Mesenchymal stem cell (in vitro differentiated cells and primary cell): ENCODE measurements at regions not wholly inside any gene's neighbourhood (a gene's known extent, or its start where the extent isn't known, plus 50 kb on each side); places are given as distances from the start of the nearest gene placed in this dataset.

Source experiments
- DNase-seq: peaks from one replicate; pipeline ENCODE4 v3.0.0-alpha.2; 2013
- H2AFZ ChIP-seq: one replicate; pipeline ENCODE4 v1.6.1; 2013; ENCODE audit warnings: low read depth, mild to moderate bottlenecking, control low read depth, inconsistent platforms, low read length, moderate library complexity
- H2AK5ac ChIP-seq: 2 replicates; pipeline ENCODE4 v1.6.1; 2013; ENCODE audit warnings: low read length, moderate library complexity, mild to moderate bottlenecking, inconsistent platforms; ENCODE audit not compliant: severe bottlenecking
- H2BK120ac ChIP-seq: one replicate; pipeline ENCODE4 v1.6.1; 2013; ENCODE audit warnings: low read depth, mild to moderate bottlenecking, inconsistent platforms, low read length, moderate library complexity
- H2BK12ac ChIP-seq, 2 experiments: one replicate each; pipeline ENCODE4 v1.6.1; 2013; ENCODE audit warnings: inconsistent platforms in 2 of 2, low read length in 2 of 2, mild to moderate bottlenecking in 2 of 2, moderate library complexity in 2 of 2, control low read depth in 1 of 2
- H2BK15ac ChIP-seq: one replicate; pipeline ENCODE4 v1.6.1; 2013; ENCODE audit warnings: mild to moderate bottlenecking, low read depth, inconsistent platforms; ENCODE audit not compliant: poor library complexity, severe bottlenecking
- H2BK5ac ChIP-seq: 2 replicates; pipeline ENCODE4 v1.6.1; 2013; ENCODE audit warnings: low read depth, mild to moderate bottlenecking, low read length, control low read depth, inconsistent platforms; ENCODE audit not compliant: poor library complexity, severe bottlenecking
- H3K14ac ChIP-seq, 2 experiments: one replicate each; pipeline ENCODE4 v1.6.1; 2013; ENCODE audit warnings: inconsistent platforms in 2 of 2, low read length in 2 of 2, control low read depth in 1 of 2, mild to moderate bottlenecking in 1 of 2, moderate library complexity in 1 of 2
- H3K18ac ChIP-seq, 2 experiments: one replicate each; pipeline ENCODE4 v1.6.1; 2013; ENCODE audit warnings: inconsistent platforms in 2 of 2, low read length in 2 of 2, control low read depth in 1 of 2, low read depth in 1 of 2, mild to moderate bottlenecking in 1 of 2
- H3K23ac ChIP-seq, 2 experiments: one replicate each; pipeline ENCODE4 v1.6.1; 2013; ENCODE audit warnings: inconsistent platforms in 2 of 2, low read length in 2 of 2, mild to moderate bottlenecking in 2 of 2, moderate library complexity in 2 of 2, control low read depth in 1 of 2
- H3K27ac ChIP-seq: 2 replicates; pipeline ENCODE4 v1.5.1; 2013; ENCODE audit warnings: mild to moderate bottlenecking, moderate library complexity, low read length, control low read depth, inconsistent platforms; ENCODE audit not compliant: poor library complexity, severe bottlenecking
- H3K27me3 ChIP-seq, 2 experiments: 2 replicates each; pipeline versions ENCODE4 v1.6.1 to v1.7.0; 2013; ENCODE audit warnings: low read length in 2 of 2, mild to moderate bottlenecking in 2 of 2, moderate library complexity in 2 of 2, control low read depth in 1 of 2, inconsistent platforms in 1 of 2; ENCODE audit not compliant: control insufficient read depth in 1 of 2, insufficient read depth in 1 of 2
- H3K36me3 ChIP-seq, 2 experiments: 2 replicates each; pipeline versions ENCODE4 v1.6.1 to v1.7.0; 2013; ENCODE audit warnings: low read length in 2 of 2, control low read depth in 1 of 2, inconsistent platforms in 1 of 2, low read depth in 1 of 2, mild to moderate bottlenecking in 1 of 2; ENCODE audit not compliant: insufficient read depth in 2 of 2, control insufficient read depth in 1 of 2
- H3K4ac ChIP-seq, 2 experiments: one replicate each; pipeline ENCODE4 v1.6.1; 2013; ENCODE audit warnings: inconsistent platforms in 2 of 2, low read length in 2 of 2, mild to moderate bottlenecking in 2 of 2, moderate library complexity in 2 of 2, control low read depth in 1 of 2, low read depth in 1 of 2
- H3K4me1 ChIP-seq: 2 replicates; pipeline ENCODE4 v1.6.1; 2013; ENCODE audit warnings: low read depth, low read length, control low read depth; ENCODE audit not compliant: control insufficient read depth, insufficient read depth
- H3K4me2 ChIP-seq: 2 replicates; pipeline ENCODE4 v1.6.1; 2013; ENCODE audit warnings: low read length, mild to moderate bottlenecking, inconsistent platforms; ENCODE audit not compliant: poor library complexity, severe bottlenecking
- H3K4me3 ChIP-seq, 2 experiments: 2 replicates each; pipeline versions ENCODE4 v1.5.1 to v1.7.0; 2013; ENCODE audit warnings: low read length in 2 of 2, mild to moderate bottlenecking in 2 of 2, control low read depth in 1 of 2, low read depth in 1 of 2; ENCODE audit not compliant: insufficient read depth in 1 of 2
- H3K79me1 ChIP-seq: replicated peaks from 2 replicates; pipeline ENCODE4 v1.6.1; 2013; ENCODE audit warnings: mild to moderate bottlenecking, control low read depth, low read length, inconsistent platforms; ENCODE audit not compliant: poor library complexity, severe bottlenecking
- H3K9ac ChIP-seq: 2 replicates; pipeline ENCODE4 v1.7.0; 2013; ENCODE audit warnings: mild to moderate bottlenecking, low read length, moderate library complexity
- H3K9me3 ChIP-seq: 2 replicates; pipeline ENCODE4 v1.7.0; 2013; ENCODE audit warnings: mild to moderate bottlenecking, low read length; ENCODE audit not compliant: control insufficient read depth
- H4K8ac ChIP-seq: one replicate; pipeline ENCODE4 v1.6.1; 2013; ENCODE audit warnings: inconsistent platforms, mild to moderate bottlenecking, low read length, moderate library complexity
- H4K91ac ChIP-seq: one replicate; pipeline ENCODE4 v1.6.1; 2013; ENCODE audit warnings: mild to moderate bottlenecking, low read length, inconsistent platforms
- WGBS: methylation state at CpG from one replicate; pipeline ENCODE4 v1.1.7; 2013; ENCODE audit warnings: mixed read lengths; 5-methylcytosine and 5-hydroxymethylcytosine counted together

DNA sequence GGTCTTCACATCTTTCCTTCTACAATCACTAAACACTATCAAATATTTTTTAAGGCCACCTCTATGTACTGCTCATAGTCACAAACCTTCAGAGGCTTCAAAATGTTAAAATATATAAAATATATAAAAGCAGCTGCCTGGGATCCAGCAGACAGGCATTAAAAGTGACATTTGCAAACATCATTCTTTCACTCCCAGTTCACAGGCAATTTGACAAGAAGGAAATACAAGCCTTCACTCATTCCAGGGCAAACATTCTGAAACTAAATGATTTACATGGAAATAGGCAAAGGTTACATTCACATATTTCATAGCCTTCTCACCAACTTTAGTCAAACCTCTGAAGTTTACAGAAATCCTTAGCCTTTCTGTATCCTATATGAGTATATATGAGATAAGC is 266.3 kb downstream of the TBL1XR1 start:
- no peak overlapping the region for H4K91ac ChIP-seq
- no peak overlapping the region for H3K18ac ChIP-seq
- no peak overlapping the region for H3K4me3 ChIP-seq
- H3K4ac ChIP-seq = no peak overlapping the region
- H3K27ac ChIP-seq = no peak overlapping the region
- no peak overlapping the region for H3K23ac ChIP-seq
- H2BK12ac ChIP-seq = no peak overlapping the region
- H3K36me3 ChIP-seq = no peaks in the 10 kb centered on the region
- no peaks in the 10 kb centered on the region for H3K4me1 ChIP-seq
- DNase-seq = no peak
- no peaks in the 10 kb centered on the region for H3K79me1 ChIP-seq
- H2BK15ac ChIP-seq = no peak overlapping the region
- no peak overlapping the region for H3K9ac ChIP-seq
- H4K8ac ChIP-seq = no peak overlapping the region
- H3K14ac ChIP-seq = no peak overlapping the region
- H2AFZ ChIP-seq = no peak overlapping the region
- no peak overlapping the region for H2AK5ac ChIP-seq
- no peaks in the 10 kb centered on the region for H3K9me3 ChIP-seq
- H2BK5ac ChIP-seq = no peak overlapping the region
- no peak overlapping the region for H2BK120ac ChIP-seq
- no peak overlapping the region for H3K4me2 ChIP-seq
- no peaks in the 10 kb centered on the region for H3K27me3 ChIP-seq

- Histone ChIP-seq H3K14ac (no peak overlapping the region), H2AK5ac (no peak overlapping the region), H3K9ac (no peak overlapping the region), H2BK15ac (no peak overlapping the region), H3K18ac (no peak overlapping the region), H4K8ac (no peak overlapping the region), H3K4me3 (no peak overlapping the region), H3K36me3 (no peaks in the 10 kb centered on the region), H3K4ac (no peak overlapping the region), H2BK120ac (no peak overlapping the region), H3K23ac (no peak overlapping the region), H4K91ac (no peak overlapping the region), H3K4me1 (no peaks in the 10 kb centered on the region), H3K4me2 (no peak overlapping the region), H3K27ac (no peak overlapping the region), H3K9me3 (peaks cover 4% of the 10 kb centered on the region), H2BK5ac (no peak overlapping the region), H2BK12ac (no peak overlapping the region), H2AFZ (no peak overlapping the region), H3K27me3 (no peaks in the 10 kb centered on the region), H3K79me1 (no peaks in the 10 kb centered on the region)
- WGBS = 88% methylated on average over 1 of the region's 1 CpG
- DNase-seq = no peak
Observed at GRCh38 chr3:176928582-176928931, 268.7 kb downstream of the TBL1XR1 start.

GRCh38 chr3:176927706-176928581 is 269.3 kb downstream of the TBL1XR1 start:
- no peaks in the 10 kb centered on the region for H3K4me1 ChIP-seq
- no peak overlapping the region for H4K8ac ChIP-seq
- no peak overlapping the region for H3K4ac ChIP-seq
- H3K4me2 ChIP-seq = no peak overlapping the region
- H3K79me1 ChIP-seq = no peaks in the 10 kb centered on the region
- H4K91ac ChIP-seq = no peak overlapping the region
- no peak overlapping the region for H2BK12ac ChIP-seq
- no peak overlapping the region for H2BK5ac ChIP-seq
- no peak overlapping the region for H2BK120ac ChIP-seq
- H3K9me3 ChIP-seq = peaks cover 4% of the 10 kb centered on the region
- no peak overlapping the region for H2AK5ac ChIP-seq
- DNase-seq = no peak
- 90% methylated on average over 3 of the region's 3 CpGs for WGBS
- no peak overlapping the region for H3K23ac ChIP-seq
- no peak overlapping the region for H2AFZ ChIP-seq
- H3K36me3 ChIP-seq = no peaks in the 10 kb centered on the region
- H3K9ac ChIP-seq = no peak overlapping the region
- no peak overlapping the region for H3K18ac ChIP-seq
- H3K27ac ChIP-seq = no peak overlapping the region
- H3K14ac ChIP-seq = no peak overlapping the region
- H2BK15ac ChIP-seq = no peak overlapping the region
- H3K4me3 ChIP-seq = no peak overlapping the region
- no peaks in the 10 kb centered on the region for H3K27me3 ChIP-seq

DNA sequence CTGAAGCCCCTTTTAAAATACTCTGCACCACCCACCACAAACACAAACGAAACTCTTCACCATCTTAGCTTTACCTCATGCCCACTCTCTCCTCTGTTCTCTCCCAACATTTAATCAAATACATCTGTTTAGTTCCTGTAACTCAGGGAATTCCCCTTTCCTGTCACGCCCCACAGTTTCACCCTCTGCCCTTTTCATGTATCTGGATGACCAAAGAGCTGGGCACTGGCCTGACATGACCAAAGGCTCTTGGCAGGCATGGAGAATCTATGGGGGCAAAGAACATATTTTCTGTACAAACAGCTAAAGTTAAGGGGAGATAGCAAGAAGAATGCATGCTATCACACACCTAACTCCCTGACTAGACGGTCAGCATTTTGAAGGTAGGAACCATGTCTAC is 270.0 kb downstream of the TBL1XR1 start:
- no peak overlapping the region for H3K4ac ChIP-seq
- no peak overlapping the region for H3K23ac ChIP-seq
- H3K14ac ChIP-seq = no peak overlapping the region
- no peak for DNase-seq
- H3K4me2 ChIP-seq = no peak overlapping the region
- no peaks in the 10 kb centered on the region for H3K27me3 ChIP-seq
- H3K4me3 ChIP-seq = no peak overlapping the region
- 35% methylated on average over 2 of the region's 3 CpGs for WGBS
- no peak overlapping the region for H2BK120ac ChIP-seq
- no peak overlapping the region for H4K8ac ChIP-seq
- peaks cover 4% of the 10 kb centered on the region for H3K9me3 ChIP-seq
- H3K36me3 ChIP-seq = no peaks in the 10 kb centered on the region
- no peak overlapping the region for H2BK12ac ChIP-seq
- H3K4me1 ChIP-seq = no peaks in the 10 kb centered on the region
- no peaks in the 10 kb centered on the region for H3K79me1 ChIP-seq
- no peak overlapping the region for H3K18ac ChIP-seq
- no peak overlapping the region for H3K9ac ChIP-seq
- no peak overlapping the region for H4K91ac ChIP-seq
- H2BK5ac ChIP-seq = no peak overlapping the region
- H2AK5ac ChIP-seq = no peak overlapping the region
- no peak overlapping the region for H2BK15ac ChIP-seq
- no peak overlapping the region for H3K27ac ChIP-seq
- H2AFZ ChIP-seq = no peak overlapping the region
